GM21528 (cell line): ENCODE measurements at regions not wholly inside any gene's neighbourhood (a gene's known extent, or its start where the extent isn't known, plus 50 kb on each side); places are given as distances from the start of the nearest gene placed in this dataset.

ENCODE experiments used
- ATAC-seq: cut with Tn5 transposase; IDR thresholded peaks from one replicate; pipeline ENCODE4 v1.9.1; 2021; ENCODE audit warnings: mild to moderate bottlenecking, moderate library complexity; ENCODE audit not compliant: unreplicated experiment, low FRiP score

- no peak for ATAC-seq
These were observed 1671.9 kb downstream of the NCAM2 start for GRCh38 chr21:22670148-22670547.

DNA sequence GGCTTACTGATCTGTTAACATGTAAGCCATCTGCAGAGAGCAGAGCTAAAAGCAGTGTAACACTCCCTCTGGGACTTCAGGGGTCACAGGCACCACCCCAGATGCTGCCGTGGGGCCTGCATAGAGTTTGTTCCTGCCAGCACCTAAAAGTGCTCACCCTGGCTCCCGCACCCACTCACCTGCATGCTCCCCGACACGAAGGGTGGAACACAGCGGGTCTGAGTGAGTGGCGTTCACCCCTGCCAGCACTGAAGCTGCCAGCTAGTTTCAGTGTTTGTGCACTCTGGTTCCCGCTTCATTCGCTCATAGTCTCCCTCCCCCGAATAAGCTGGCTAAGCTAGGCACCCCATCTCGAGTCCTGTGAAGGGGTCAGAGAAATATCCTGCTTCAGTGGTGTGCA is 1681.0 kb downstream of the NCAM2 start:
- no peak for ATAC-seq

DNA sequence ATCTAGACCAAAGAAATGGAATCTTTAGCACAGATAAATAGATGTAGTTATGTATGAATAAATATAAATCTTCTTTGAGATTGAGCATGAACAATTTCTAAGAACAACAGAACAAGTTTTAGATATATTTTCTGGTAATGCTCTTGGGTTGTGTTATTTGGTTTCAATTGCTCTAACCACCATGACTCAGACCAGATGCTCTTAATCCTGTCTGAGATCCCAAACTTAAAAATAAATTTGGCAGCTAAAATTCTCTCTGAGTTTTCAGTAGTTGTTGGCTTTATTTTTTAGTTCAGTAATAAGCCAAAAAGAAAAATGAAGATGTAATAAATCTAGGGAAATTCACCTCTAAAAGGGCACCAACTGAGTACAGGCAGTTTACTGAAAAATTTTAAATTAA is 1693.4 kb downstream of the NCAM2 start:
- ATAC-seq: no peak

GRCh38 chr21:22703521-22703920 is 1705.3 kb downstream of the NCAM2 start:
- ATAC-seq: no peak

DNA sequence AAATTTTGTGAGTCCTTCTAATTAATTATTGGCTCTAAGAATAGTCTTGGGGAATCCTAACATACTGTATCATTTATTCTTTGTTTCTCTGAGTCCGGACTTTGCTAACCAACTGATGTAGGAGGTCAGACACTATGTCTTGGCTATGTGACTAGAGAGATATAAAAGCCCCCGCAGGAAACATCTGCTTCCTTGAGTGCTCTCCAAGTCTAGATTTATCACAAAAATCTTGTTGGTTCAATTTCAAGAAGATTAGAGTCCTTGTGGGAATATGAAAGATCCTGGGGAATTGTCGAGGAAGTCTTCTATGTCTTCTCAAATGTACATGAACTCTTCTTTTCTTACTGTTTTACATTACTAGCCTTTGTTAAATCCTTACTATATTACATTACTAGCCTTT is 1712.5 kb downstream of the NCAM2 start:
- ATAC-seq: no peak

GRCh38 chr21:22711636-22712035 is 1713.4 kb downstream of the NCAM2 start:
- no peak for ATAC-seq

DNA sequence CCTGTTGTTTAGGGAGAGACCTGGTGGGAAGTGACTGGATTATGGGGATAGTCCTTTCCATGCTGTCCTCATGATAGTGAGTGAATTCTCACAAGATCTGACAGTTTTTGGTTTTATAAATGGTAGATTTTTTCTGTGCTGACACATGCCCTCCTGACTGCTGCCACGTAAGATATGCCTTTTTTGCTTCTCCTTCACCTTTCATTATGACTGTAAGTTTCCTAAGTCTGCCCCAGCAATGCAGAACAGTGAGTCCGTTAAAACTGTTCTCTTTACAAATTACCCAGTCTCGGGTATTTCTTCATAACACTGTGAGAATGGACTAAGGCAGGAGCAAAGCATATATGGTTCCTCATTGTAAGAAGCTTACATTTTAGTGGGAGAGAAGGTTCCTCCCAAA is 1727.2 kb downstream of the NCAM2 start:
- no peak for ATAC-seq

GRCh38 chr21:22728091-22728490 is 1729.9 kb downstream of the NCAM2 start:
- ATAC-seq: no peak

GRCh38 chr21:22743085-22743484 is 1744.9 kb downstream of the NCAM2 start:
- no peak for ATAC-seq

GRCh38 chr21:22754746-22755145 is 1756.5 kb downstream of the NCAM2 start:
- no peak for ATAC-seq

- no peak for ATAC-seq
These were observed 1760.3 kb downstream of the NCAM2 start for GRCh38 chr21:22758478-22758877.

- ATAC-seq: no peak
These were observed 1764.3 kb downstream of the NCAM2 start for GRCh38 chr21:22762463-22762862.

DNA sequence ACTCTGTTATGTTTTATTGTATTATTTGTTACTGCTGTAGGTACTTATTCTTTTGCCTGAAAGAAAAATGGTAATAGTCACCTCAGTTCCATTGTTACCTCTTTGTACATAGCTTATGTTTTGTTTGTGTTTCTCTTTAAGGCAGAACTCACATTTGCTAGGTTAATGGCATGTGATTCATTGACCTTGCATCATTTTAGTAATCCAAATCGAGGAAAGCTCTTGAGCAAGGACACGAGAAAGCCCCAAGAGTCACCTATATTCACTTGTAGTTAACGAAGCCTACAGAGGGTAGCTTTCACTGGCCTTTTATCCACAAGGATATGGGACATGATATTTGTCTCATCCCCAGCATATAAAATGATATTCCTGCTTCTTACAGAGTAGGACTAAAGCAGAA is 1765.2 kb downstream of the NCAM2 start:
- ATAC-seq: no peak

- ATAC-seq: no peak
These were observed 1766.0 kb downstream of the NCAM2 start for GRCh38 chr21:22764222-22764621.

DNA sequence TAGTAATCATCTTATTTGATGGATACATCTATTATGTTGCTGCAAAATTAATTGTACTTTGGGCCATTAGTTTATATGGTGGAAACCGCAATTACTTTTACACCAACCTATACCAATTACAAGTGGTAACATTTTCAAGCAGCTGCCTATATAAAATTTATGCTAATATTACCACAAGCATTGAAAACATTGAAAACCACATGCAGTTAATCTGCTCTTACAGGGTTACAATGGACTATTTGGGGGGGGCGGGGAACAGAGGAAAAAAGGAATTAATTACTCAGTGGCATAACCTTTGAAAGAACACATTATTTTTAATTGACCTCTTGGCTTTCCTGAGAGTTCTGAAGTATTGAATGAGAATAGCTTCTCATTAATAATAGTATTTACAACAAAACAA is 1793.2 kb downstream of the NCAM2 start:
- no peak for ATAC-seq

DNA sequence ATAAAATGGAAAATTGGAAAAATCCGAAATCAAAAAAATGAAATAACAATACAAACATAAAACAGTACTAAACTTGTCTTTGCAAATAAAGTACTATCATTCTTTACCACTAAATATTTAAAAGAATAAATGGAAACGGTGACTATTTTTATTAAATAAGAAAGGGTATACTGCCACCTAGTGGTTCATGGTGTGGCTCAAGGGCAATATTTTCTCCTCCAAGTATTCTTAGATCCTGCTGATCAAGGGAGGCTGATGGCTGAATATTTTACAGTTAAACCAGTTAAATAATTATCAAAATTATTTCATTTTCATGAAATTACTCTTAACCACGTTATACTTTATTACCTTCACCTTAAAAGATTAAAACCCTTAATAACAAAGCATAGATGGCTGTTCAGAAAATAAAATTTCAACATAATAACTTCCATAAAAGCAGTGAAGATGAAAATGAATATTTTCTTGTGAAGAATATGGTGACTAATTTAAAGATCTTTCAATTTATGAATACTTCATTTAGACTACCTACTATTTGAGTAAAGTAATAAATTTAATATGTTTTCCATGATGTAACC is 1793.9 kb downstream of the NCAM2 start:
- ATAC-seq: no peak

- ATAC-seq: no peak
These were observed 1796.9 kb downstream of the NCAM2 start for GRCh38 chr21:22795091-22795490.

- ATAC-seq: no peak
These were observed 1797.4 kb downstream of the NCAM2 start for GRCh38 chr21:22795644-22796043.

DNA sequence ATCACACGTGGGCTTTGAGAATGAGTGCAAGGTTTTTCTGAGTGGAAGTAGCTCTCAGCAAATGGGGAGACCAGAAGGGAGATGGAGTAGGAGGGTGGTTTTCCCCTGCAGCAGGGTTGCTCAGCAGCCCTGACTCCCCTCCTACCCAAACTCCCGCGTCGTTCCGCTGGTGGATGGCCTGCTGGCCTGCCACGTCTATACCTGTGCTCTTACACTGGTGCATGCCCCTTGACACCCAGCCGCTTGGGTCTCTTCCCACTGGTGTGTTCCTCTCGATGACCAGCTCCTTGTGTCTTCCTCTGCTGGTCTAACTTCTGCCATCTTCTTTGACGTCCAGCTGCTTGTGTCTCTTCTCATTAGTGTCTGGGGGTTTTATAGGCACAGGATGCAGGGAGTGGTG is 1797.9 kb downstream of the NCAM2 start:
- ATAC-seq: no peak

- no peak for ATAC-seq
These were observed 1805.9 kb downstream of the NCAM2 start for GRCh38 chr21:22804151-22804550.

GRCh38 chr21:22806278-22806677 is 1808.1 kb downstream of the NCAM2 start:
- ATAC-seq: no peak

DNA sequence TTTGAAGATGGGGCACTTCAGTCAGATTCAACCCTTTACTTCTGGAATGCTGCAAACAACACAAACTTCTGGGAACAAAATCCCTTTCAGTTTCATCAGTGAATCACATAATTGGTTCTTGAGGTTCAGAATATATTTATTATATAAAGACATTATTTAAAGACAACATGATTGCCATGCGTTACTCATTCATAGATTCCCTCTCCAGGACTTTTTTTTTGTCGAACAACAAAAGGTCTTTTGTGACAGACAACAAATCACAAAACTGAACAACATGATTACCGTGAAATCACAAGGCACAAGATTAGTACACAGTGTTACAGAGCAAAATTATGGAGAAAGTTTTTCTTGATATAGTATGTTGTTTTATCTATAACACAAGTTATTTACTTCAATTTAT is 1815.0 kb downstream of the NCAM2 start:
- ATAC-seq: no peak
